ENCODE measurements at regions not wholly inside any gene's neighbourhood (a gene's known extent, or its start where the extent isn't known, plus 50 kb on each side); places are given as distances from the start of the nearest gene placed in this dataset.

- no peak for DNase-seq (ENCODE audit: low read depth in 2 of 3, low spot score in 2 of 3)
Measured at GRCh38 chr3:161555320-161555719, 58.7 kb downstream of the OTOL1 start.

GRCh38 chr3:161556533-161556932 is 59.9 kb downstream of the OTOL1 start:
- DNase-seq (ENCODE audit: low read depth in 2 of 3, low spot score in 2 of 3) = no peak

- no peak for DNase-seq (ENCODE audit: low read depth in 2 of 3, low spot score in 2 of 3)
Measured at GRCh38 chr3:161556941-161557340, 60.3 kb downstream of the OTOL1 start.

GRCh38 chr3:161557445-161558150 is 61.0 kb downstream of the OTOL1 start:
- DNase-seq (ENCODE audit: low read depth in 2 of 3, low spot score in 2 of 3) = no peak

GRCh38 chr3:161558236-161558635 is 61.6 kb downstream of the OTOL1 start:
- DNase-seq (ENCODE audit: low read depth in 2 of 3, low spot score in 2 of 3) = no peak

GRCh38 chr3:161559177-161559998 is 62.8 kb downstream of the OTOL1 start:
- no peak for DNase-seq (ENCODE audit: low read depth in 2 of 3, low spot score in 2 of 3)

GRCh38 chr3:161560008-161560637 is 63.5 kb downstream of the OTOL1 start:
- DNase-seq (ENCODE audit: low read depth in 2 of 3, low spot score in 2 of 3) = no peak

GRCh38 chr3:161567577-161568361 is 71.2 kb downstream of the OTOL1 start:
- DNase-seq (ENCODE audit: low read depth in 2 of 3, low spot score in 2 of 3) = no peak

GRCh38 chr3:161568671-161569070 is 72.1 kb downstream of the OTOL1 start:
- DNase-seq (ENCODE audit: low read depth in 2 of 3, low spot score in 2 of 3) = no peak

- DNase-seq (ENCODE audit: low read depth in 2 of 3, low spot score in 2 of 3) = no peak
Measured at GRCh38 chr3:161571951-161572350, 75.3 kb downstream of the OTOL1 start.

GRCh38 chr3:161573136-161573535 is 76.5 kb downstream of the OTOL1 start:
- DNase-seq (ENCODE audit: low read depth in 2 of 3, low spot score in 2 of 3) = no peak

- no peak for DNase-seq (ENCODE audit: low read depth in 2 of 3, low spot score in 2 of 3)
Measured at GRCh38 chr3:161575901-161576300, 79.3 kb downstream of the OTOL1 start.

GRCh38 chr3:161576311-161576710 is 79.7 kb downstream of the OTOL1 start:
- DNase-seq (ENCODE audit: low read depth in 2 of 3, low spot score in 2 of 3) = no peak

GRCh38 chr3:161576714-161577510 is 80.3 kb downstream of the OTOL1 start:
- DNase-seq (ENCODE audit: low read depth in 2 of 3, low spot score in 2 of 3) = no peak

- DNase-seq (ENCODE audit: low read depth in 2 of 3, low spot score in 2 of 3) = no peak
Measured at GRCh38 chr3:161577662-161578061, 81.1 kb downstream of the OTOL1 start.

GRCh38 chr3:161579395-161580126 is 83.0 kb downstream of the OTOL1 start:
- no peak for DNase-seq (ENCODE audit: low read depth in 2 of 3, low spot score in 2 of 3)

GRCh38 chr3:161585922-161586321 is 89.3 kb downstream of the OTOL1 start:
- no peak for DNase-seq (ENCODE audit: low read depth in 2 of 3, low spot score in 2 of 3)

- no peak for DNase-seq (ENCODE audit: low read depth in 2 of 3, low spot score in 2 of 3)
Measured at GRCh38 chr3:161586556-161587235, 90.1 kb downstream of the OTOL1 start.

- no peak for DNase-seq (ENCODE audit: low read depth in 2 of 3, low spot score in 2 of 3)
Measured at GRCh38 chr3:161598639-161599038, 102.0 kb downstream of the OTOL1 start.
